ENCODE measurements at regions not wholly inside any gene's neighbourhood (a gene's known extent, or its start where the extent isn't known, plus 50 kb on each side); places are given as distances from the start of the nearest gene placed in this dataset.

DNA sequence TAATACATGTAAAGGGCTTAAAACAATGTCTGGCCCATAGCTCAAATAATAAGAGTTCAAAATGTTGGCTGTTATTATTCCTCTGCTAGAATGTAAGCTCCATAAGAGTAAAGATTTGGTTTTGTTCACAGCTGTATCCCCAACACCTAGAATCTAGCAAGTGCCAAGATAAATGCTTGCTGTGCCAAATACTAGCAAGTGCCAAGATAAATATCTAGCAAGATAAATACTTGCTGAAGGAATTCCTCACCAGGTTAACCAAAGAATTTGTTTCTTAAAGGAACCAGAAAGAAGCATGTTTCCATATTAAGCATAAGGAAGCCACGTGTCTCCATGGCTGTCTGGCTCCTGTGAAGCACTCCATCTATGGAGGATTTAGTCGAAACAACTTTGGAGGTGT, 235.2 kb upstream of the SP4 start:
- no peak overlapping the region for H3K27ac Mint-ChIP-seq
- peaks cover 17% of the 10 kb centered on the region for H3K4me1 Mint-ChIP-seq
- no peaks in the 10 kb centered on the region for H3K9me3 Mint-ChIP-seq
- ATAC-seq: no peak
- DNase-seq (ENCODE audit: low spot score): no peak
- no peak overlapping the region for H3K4me3 Mint-ChIP-seq
- H3K27me3 Mint-ChIP-seq (ENCODE audit: low read depth): no peaks in the 10 kb centered on the region
- TF ChIP-seq ZNF416 (CRISPR knock-in tag; IDR thresholded peaks at IDR 0.05): no peak
- no peak for TF ChIP-seq GRHL2 (CRISPR knock-in tag; IDR thresholded peaks at IDR 0.05; ENCODE audit: insufficient replicate concordance, severe bottlenecking)
- TF ChIP-seq, protein P1, sequence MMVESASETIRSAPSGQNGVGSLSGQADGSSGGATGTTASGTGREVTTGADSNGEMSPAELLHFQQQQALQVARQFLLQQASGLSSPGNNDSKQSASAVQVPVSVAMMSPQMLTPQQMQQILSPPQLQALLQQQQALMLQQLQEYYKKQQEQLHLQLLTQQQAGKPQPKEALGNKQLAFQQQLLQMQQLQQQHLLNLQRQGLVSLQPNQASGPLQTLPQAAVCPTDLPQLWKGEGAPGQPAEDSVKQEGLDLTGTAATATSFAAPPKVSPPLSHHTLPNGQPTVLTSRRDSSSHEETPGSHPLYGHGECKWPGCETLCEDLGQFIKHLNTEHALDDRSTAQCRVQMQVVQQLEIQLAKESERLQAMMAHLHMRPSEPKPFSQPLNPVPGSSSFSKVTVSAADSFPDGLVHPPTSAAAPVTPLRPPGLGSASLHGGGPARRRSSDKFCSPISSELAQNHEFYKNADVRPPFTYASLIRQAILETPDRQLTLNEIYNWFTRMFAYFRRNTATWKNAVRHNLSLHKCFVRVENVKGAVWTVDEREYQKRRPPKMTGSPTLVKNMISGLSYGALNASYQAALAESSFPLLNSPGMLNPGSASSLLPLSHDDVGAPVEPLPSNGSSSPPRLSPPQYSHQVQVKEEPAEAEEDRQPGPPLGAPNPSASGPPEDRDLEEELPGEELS (CRISPR knock-in tag; IDR thresholded peaks at IDR 0.05): no peak
- TF ChIP-seq, protein P2, sequence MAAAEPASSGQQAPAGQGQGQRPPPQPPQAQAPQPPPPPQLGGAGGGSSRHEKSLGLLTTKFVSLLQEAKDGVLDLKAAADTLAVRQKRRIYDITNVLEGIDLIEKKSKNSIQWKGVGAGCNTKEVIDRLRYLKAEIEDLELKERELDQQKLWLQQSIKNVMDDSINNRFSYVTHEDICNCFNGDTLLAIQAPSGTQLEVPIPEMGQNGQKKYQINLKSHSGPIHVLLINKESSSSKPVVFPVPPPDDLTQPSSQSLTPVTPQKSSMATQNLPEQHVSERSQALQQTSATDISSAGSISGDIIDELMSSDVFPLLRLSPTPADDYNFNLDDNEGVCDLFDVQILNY (CRISPR knock-in tag; IDR thresholded peaks at IDR 0.05): no peak
- no peak for TF ChIP-seq ZNF232 (CRISPR knock-in tag; IDR thresholded peaks at IDR 0.05)
- TF ChIP-seq, protein P3, sequence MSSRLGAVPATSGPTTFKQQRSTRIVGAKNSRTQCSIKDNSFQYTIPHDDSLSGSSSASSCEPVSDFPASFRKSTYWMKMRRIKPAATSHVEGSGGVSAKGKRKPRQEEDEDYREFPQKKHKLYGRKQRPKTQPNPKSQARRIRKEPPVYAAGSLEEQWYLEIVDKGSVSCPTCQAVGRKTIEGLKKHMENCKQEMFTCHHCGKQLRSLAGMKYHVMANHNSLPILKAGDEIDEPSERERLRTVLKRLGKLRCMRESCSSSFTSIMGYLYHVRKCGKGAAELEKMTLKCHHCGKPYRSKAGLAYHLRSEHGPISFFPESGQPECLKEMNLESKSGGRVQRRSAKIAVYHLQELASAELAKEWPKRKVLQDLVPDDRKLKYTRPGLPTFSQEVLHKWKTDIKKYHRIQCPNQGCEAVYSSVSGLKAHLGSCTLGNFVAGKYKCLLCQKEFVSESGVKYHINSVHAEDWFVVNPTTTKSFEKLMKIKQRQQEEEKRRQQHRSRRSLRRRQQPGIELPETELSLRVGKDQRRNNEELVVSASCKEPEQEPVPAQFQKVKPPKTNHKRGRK (CRISPR knock-in tag; IDR thresholded peaks at IDR 0.05; ENCODE audit: borderline replicate concordance): no peak
- TF ChIP-seq, protein P4, sequence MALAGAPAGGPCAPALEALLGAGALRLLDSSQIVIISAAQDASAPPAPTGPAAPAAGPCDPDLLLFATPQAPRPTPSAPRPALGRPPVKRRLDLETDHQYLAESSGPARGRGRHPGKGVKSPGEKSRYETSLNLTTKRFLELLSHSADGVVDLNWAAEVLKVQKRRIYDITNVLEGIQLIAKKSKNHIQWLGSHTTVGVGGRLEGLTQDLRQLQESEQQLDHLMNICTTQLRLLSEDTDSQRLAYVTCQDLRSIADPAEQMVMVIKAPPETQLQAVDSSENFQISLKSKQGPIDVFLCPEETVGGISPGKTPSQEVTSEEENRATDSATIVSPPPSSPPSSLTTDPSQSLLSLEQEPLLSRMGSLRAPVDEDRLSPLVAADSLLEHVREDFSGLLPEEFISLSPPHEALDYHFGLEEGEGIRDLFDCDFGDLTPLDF (CRISPR knock-in tag; IDR thresholded peaks at IDR 0.05): no peak
- no peak for TF ChIP-seq CREM (CRISPR knock-in tag; IDR thresholded peaks at IDR 0.05)
- no peak for TF ChIP-seq CREB1 (CRISPR knock-in tag; IDR thresholded peaks at IDR 0.05)
- TF ChIP-seq IRF2 (CRISPR knock-in tag; IDR thresholded peaks at IDR 0.05; ENCODE audit: borderline replicate concordance, low read depth): no peak
- TF ChIP-seq, protein P5, sequence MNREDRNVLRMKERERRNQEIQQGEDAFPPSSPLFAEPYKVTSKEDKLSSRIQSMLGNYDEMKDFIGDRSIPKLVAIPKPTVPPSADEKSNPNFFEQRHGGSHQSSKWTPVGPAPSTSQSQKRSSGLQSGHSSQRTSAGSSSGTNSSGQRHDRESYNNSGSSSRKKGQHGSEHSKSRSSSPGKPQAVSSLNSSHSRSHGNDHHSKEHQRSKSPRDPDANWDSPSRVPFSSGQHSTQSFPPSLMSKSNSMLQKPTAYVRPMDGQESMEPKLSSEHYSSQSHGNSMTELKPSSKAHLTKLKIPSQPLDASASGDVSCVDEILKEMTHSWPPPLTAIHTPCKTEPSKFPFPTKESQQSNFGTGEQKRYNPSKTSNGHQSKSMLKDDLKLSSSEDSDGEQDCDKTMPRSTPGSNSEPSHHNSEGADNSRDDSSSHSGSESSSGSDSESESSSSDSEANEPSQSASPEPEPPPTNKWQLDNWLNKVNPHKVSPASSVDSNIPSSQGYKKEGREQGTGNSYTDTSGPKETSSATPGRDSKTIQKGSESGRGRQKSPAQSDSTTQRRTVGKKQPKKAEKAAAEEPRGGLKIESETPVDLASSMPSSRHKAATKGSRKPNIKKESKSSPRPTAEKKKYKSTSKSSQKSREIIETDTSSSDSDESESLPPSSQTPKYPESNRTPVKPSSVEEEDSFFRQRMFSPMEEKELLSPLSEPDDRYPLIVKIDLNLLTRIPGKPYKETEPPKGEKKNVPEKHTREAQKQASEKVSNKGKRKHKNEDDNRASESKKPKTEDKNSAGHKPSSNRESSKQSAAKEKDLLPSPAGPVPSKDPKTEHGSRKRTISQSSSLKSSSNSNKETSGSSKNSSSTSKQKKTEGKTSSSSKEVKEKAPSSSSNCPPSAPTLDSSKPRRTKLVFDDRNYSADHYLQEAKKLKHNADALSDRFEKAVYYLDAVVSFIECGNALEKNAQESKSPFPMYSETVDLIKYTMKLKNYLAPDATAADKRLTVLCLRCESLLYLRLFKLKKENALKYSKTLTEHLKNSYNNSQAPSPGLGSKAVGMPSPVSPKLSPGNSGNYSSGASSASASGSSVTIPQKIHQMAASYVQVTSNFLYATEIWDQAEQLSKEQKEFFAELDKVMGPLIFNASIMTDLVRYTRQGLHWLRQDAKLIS (CRISPR knock-in tag; IDR thresholded peaks at IDR 0.05; ENCODE audit: borderline replicate concordance): no peak
- TF ChIP-seq ESRRA (CRISPR knock-in tag; IDR thresholded peaks at IDR 0.05; ENCODE audit: borderline replicate concordance): no peak
- no peak for TF ChIP-seq SOX15 (CRISPR knock-in tag; IDR thresholded peaks at IDR 0.05)
- ChIA-PET POLR2A (no interaction called here), CTCF (no interaction called here)
- H3K36me3 Mint-ChIP-seq: no peaks in the 10 kb centered on the region

DNA sequence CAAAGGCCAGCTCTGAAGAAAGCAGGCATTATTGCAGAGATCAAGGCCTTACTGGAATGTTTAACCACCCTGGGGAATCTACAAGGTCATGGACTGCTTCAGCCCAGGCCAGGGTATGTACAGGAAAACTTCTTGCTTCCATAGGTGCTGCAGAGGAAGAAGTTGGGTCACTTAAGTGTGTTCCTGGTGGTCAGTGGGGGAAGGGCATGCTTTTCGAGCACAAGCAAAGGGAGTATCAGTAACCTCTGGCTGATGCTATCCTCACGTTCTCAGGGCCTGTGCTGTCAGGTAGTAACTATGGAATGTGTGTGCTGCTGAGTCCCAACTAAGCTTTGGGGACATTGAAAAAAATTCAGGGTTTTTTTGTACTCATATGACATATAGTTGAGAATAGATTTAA, 234.0 kb upstream of the SP4 start:
- CTCF ChIA-PET: interaction anchor here (1.3 kb wide), 1 partner anchor 60 kb away, joined by 5 read pairs; no protein-coding TSS in a partner anchor
- Mint-ChIP-seq H3K27me3 (ENCODE audit: low read depth) (no peaks in the 10 kb centered on the region), H3K9me3 (no peaks in the 10 kb centered on the region), H3K4me1 (peaks cover 17% of the 10 kb centered on the region), H3K4me3 (no peak overlapping the region), H3K27ac (no peak overlapping the region), H3K36me3 (no peaks in the 10 kb centered on the region)
- ATAC-seq: peak; percentile 88
- DNase-seq (ENCODE audit: low spot score): peak; percentile 20
- POLR2A ChIA-PET: no interaction called here
- no peak for TF ChIP-seq FOXJ3 (CRISPR knock-in tag; IDR thresholded peaks at IDR 0.05; ENCODE audit: borderline replicate concordance)
- no peak for TF ChIP-seq MYBL2 (CRISPR knock-in tag; IDR thresholded peaks at IDR 0.05)
- TF ChIP-seq, protein P1 (CRISPR knock-in tag; IDR thresholded peaks at IDR 0.05): no peak
- TF ChIP-seq, protein P6, sequence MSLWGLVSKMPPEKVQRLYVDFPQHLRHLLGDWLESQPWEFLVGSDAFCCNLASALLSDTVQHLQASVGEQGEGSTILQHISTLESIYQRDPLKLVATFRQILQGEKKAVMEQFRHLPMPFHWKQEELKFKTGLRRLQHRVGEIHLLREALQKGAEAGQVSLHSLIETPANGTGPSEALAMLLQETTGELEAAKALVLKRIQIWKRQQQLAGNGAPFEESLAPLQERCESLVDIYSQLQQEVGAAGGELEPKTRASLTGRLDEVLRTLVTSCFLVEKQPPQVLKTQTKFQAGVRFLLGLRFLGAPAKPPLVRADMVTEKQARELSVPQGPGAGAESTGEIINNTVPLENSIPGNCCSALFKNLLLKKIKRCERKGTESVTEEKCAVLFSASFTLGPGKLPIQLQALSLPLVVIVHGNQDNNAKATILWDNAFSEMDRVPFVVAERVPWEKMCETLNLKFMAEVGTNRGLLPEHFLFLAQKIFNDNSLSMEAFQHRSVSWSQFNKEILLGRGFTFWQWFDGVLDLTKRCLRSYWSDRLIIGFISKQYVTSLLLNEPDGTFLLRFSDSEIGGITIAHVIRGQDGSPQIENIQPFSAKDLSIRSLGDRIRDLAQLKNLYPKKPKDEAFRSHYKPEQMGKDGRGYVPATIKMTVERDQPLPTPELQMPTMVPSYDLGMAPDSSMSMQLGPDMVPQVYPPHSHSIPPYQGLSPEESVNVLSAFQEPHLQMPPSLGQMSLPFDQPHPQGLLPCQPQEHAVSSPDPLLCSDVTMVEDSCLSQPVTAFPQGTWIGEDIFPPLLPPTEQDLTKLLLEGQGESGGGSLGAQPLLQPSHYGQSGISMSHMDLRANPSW (CRISPR knock-in tag; conservative IDR thresholded peaks at IDR 0.05; ENCODE audit: low read depth): no peak
- TF ChIP-seq ESRRA (CRISPR knock-in tag; IDR thresholded peaks at IDR 0.05; ENCODE audit: borderline replicate concordance): no peak
- no peak for TF ChIP-seq IRF2 (CRISPR knock-in tag; IDR thresholded peaks at IDR 0.05; ENCODE audit: borderline replicate concordance, low read depth)
- TF ChIP-seq, protein P7, sequence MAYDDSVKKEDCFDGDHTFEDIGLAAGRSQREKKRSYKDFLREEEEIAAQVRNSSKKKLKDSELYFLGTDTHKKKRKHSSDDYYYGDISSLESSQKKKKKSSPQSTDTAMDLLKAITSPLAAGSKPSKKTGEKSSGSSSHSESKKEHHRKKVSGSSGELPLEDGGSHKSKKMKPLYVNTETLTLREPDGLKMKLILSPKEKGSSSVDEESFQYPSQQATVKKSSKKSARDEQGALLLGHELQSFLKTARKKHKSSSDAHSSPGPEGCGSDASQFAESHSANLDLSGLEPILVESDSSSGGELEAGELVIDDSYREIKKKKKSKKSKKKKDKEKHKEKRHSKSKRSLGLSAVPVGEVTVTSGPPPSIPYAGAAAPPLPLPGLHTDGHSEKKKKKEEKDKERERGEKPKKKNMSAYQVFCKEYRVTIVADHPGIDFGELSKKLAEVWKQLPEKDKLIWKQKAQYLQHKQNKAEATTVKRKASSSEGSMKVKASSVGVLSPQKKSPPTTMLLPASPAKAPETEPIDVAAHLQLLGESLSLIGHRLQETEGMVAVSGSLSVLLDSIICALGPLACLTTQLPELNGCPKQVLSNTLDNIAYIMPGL (CRISPR knock-in tag; IDR thresholded peaks at IDR 0.05): no peak
